PC-9 (cell line): ENCODE measurements at regions not wholly inside any gene's neighbourhood (a gene's known extent, or its start where the extent isn't known, plus 50 kb on each side); places are given as distances from the start of the nearest gene placed in this dataset.
"Not testable (repeated sequence)": the region's sequence is repeated elsewhere in the genome, so short reads cannot be mapped to it uniquely, and the experiment has no call there.

Experiments
- BruUV-seq: library from RNA; stranded (reverse); fragments of 400-500 nt; replicated peaks from 2 replicates; lab custom pipeline; 2021; lab: Mats Ljungman, UMichigan
- CTCF ChIA-PET: fragments of 300-600 bp; sonication (Branson Sonifier 250); formaldehyde crosslinking; loops from one replicate; lab custom pipeline; 2022; ENCODE audit warnings: antibody characterized with exemption; lab: Charles Lee
- POLR2A ChIA-PET: fragments of 300-600 bp; sonication (Branson Sonifier 250); formaldehyde crosslinking; loops from one replicate; lab custom pipeline; 2022; ENCODE audit warnings: antibody characterized with exemption; ENCODE audit not compliant: unreplicated experiment; lab: Charles Lee
- DNase-seq, 2 experiments: peaks; one replicate each; pipeline versions ENCODE4 v3.0.0 to v3.0.0-alpha.2; 2015 to 2022; ENCODE audit warnings: mixed read lengths in 1 of 2
- H2AFZ ChIP-seq: fragments of 200-600 bp; sonication (generic); 2 replicates; pipeline ENCODE4 v1.8.1; 2017; ENCODE audit warnings: antibody characterized with exemption
- H3F3A ChIP-seq: fragments of 200-600 bp; sonication (generic); 2 replicates; pipeline ENCODE4 v1.8.1; 2017; ENCODE audit warnings: antibody characterized with exemption, mild to moderate bottlenecking, low read depth; ENCODE audit not compliant: insufficient read depth
- H3K27ac ChIP-seq: fragments of 200-600 bp; sonication (generic); 2 replicates; pipeline ENCODE4 v1.6.1; 2016; ENCODE audit warnings: mixed run types
- H3K27me3 ChIP-seq: fragments of 200-600 bp; sonication (generic); 2 replicates; pipeline ENCODE4 v1.6.1; 2016; ENCODE audit warnings: low read depth, mixed run types; ENCODE audit not compliant: insufficient read depth
- H3K36me3 ChIP-seq: fragments of 200-600 bp; sonication (generic); 2 replicates; pipeline ENCODE4 v1.6.1; 2016; ENCODE audit warnings: low read depth, mixed run types
- H3K4me1 ChIP-seq: fragments of 200-600 bp; sonication (generic); replicated peaks from 2 replicates; pipeline ENCODE4 v1.6.1; 2016; ENCODE audit warnings: mixed run types; ENCODE audit not compliant: insufficient read depth
- H3K4me2 ChIP-seq: fragments of 200-600 bp; sonication (generic); 2 replicates; pipeline ENCODE4 v1.6.1; 2017; ENCODE audit warnings: mixed run types
- H3K4me3 ChIP-seq: fragments of 200-600 bp; sonication (generic); 2 replicates; pipeline ENCODE4 v1.6.1; 2016; ENCODE audit warnings: mixed run types
- H3K79me2 ChIP-seq: fragments of 200-600 bp; sonication (generic); 2 replicates; pipeline ENCODE4 v1.6.1; 2017; ENCODE audit warnings: low read depth, mixed run types
- H3K9me2 ChIP-seq: fragments of 200-600 bp; sonication (generic); 2 replicates; pipeline ENCODE4 v1.8.1; 2017; ENCODE audit warnings: mild to moderate bottlenecking; ENCODE audit not compliant: insufficient read depth
- H3K9me3 ChIP-seq: fragments of 200-600 bp; sonication (generic); 2 replicates; pipeline ENCODE4 v1.8.1; 2016; ENCODE audit warnings: low read depth; ENCODE audit not compliant: insufficient read depth
- H4K20me1 ChIP-seq: fragments of 200-600 bp; sonication (generic); 2 replicates; pipeline ENCODE4 v1.8.1; 2017; ENCODE audit not compliant: insufficient read depth
- EZH2 ChIP-seq: fragments of 200-600 bp; sonication (generic); IDR thresholded peaks from 2 replicates; pipeline ENCODE4 v1.8.0; 2017; ENCODE audit warnings: antibody characterized with exemption, low read depth
- intact Hi-C: fragments of 100-400 bp; cut with micrococcal nuclease; formaldehyde crosslinking; loops from one replicate; pipeline ENCODE4 v1.10.0; 2022; ENCODE audit not compliant: unreplicated experiment
- TF ChIP-seq, protein P1 (sequence below): fragments of 200-600 bp; sonication (generic); conservative IDR thresholded peaks from 2 replicates; pipeline ENCODE4 v1.6.1; 2017; ENCODE audit warnings: mixed run types, antibody characterized with exemption, mild to moderate bottlenecking, moderate library complexity

- no TSS peak for BruUV-seq
- Histone ChIP-seq H3K36me3 (no peaks in the 10 kb centered on the region), H3K27me3 (no peaks in the 10 kb centered on the region), H3K9me3 (no peaks in the 10 kb centered on the region), H3K79me2 (no peaks in the 10 kb centered on the region), H2AFZ (no peak overlapping the region), H4K20me1 (no peaks in the 10 kb centered on the region), H3K9me2 (no peaks in the 10 kb centered on the region), H3K27ac (no peak overlapping the region), H3K4me1 (peaks cover 8% of the 10 kb centered on the region; the same call in 1 of the 2 replicates), H3F3A (no peaks in the 10 kb centered on the region), H3K4me2 (no peak overlapping the region), H3K4me3 (no peak overlapping the region)
- intact Hi-C loops, result no loop called here
- DNase-seq, result no peak
- ChIA-PET POLR2A (interaction anchor here (0.6 kb wide), 1 partner anchor 502 kb away, joined by 3 read pairs; no protein-coding TSS in a partner anchor), CTCF (no interaction called here)
- TF ChIP-seq EZH2, result no peak
- TF ChIP-seq, protein P1, sequence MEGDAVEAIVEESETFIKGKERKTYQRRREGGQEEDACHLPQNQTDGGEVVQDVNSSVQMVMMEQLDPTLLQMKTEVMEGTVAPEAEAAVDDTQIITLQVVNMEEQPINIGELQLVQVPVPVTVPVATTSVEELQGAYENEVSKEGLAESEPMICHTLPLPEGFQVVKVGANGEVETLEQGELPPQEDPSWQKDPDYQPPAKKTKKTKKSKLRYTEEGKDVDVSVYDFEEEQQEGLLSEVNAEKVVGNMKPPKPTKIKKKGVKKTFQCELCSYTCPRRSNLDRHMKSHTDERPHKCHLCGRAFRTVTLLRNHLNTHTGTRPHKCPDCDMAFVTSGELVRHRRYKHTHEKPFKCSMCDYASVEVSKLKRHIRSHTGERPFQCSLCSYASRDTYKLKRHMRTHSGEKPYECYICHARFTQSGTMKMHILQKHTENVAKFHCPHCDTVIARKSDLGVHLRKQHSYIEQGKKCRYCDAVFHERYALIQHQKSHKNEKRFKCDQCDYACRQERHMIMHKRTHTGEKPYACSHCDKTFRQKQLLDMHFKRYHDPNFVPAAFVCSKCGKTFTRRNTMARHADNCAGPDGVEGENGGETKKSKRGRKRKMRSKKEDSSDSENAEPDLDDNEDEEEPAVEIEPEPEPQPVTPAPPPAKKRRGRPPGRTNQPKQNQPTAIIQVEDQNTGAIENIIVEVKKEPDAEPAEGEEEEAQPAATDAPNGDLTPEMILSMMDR, result no peak
These were observed 197.1 kb upstream of the RASGRP1 start for GRCh38 chr15:38761681-38762080.

DNA sequence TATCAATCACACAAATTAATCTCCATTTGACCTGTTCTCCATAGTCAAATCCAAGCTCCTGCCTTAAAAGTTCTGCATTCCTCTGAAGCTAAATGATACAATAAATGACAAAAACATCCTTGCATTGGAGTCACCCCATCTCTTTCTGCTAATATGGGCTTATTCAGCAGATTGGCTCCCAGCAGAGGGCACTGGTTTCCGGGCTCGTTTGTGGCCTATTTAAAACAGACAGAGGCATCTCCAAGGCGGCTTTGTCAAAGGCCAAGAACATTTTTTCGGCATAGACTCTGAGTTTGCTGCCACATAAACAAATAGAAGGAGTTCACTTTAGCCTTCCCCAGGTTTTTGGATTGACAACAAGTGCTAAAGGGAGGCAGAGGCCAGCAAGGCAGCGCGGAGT, 204.4 kb upstream of the RASGRP1 start:
- POLR2A ChIA-PET, result no interaction called here
- no peak overlapping the region for H3K4me2 ChIP-seq
- no peak overlapping the region for H2AFZ ChIP-seq
- H3K4me3 ChIP-seq, result no peak overlapping the region
- BruUV-seq, result no TSS peak
- H4K20me1 ChIP-seq, result no peaks in the 10 kb centered on the region
- intact Hi-C loops, result no loop called here
- CTCF ChIA-PET, result no interaction called here
- H3K79me2 ChIP-seq, result no peaks in the 10 kb centered on the region
- no peaks in the 10 kb centered on the region for H3K4me1 ChIP-seq
- H3K9me2 ChIP-seq, result no peaks in the 10 kb centered on the region
- H3K27me3 ChIP-seq, result no peaks in the 10 kb centered on the region
- no peaks in the 10 kb centered on the region for H3F3A ChIP-seq
- no peak overlapping the region for H3K27ac ChIP-seq
- H3K36me3 ChIP-seq, result no peaks in the 10 kb centered on the region
- DNase-seq, result no peak
- TF ChIP-seq, protein P1, result no peak; the same call in 1 of the 2 replicates
- no peak for TF ChIP-seq EZH2
- no peaks in the 10 kb centered on the region for H3K9me3 ChIP-seq

GRCh38 chr15:38769492-38769891, 204.9 kb upstream of the RASGRP1 start:
- H3F3A ChIP-seq, result no peaks in the 10 kb centered on the region
- TF ChIP-seq, protein P1, result no peak
- TF ChIP-seq EZH2, result no peak
- H3K4me1 ChIP-seq, result no peaks in the 10 kb centered on the region
- intact Hi-C loops, result no loop called here
- H3K9me3 ChIP-seq, result no peaks in the 10 kb centered on the region
- H4K20me1 ChIP-seq, result no peaks in the 10 kb centered on the region
- no peak overlapping the region for H2AFZ ChIP-seq
- H3K27me3 ChIP-seq, result no peaks in the 10 kb centered on the region
- H3K79me2 ChIP-seq, result no peaks in the 10 kb centered on the region
- POLR2A ChIA-PET, result interaction anchor here (0.7 kb wide), 1 partner anchor 47 kb away, joined by 4 read pairs; no protein-coding TSS in a partner anchor
- CTCF ChIA-PET, result no interaction called here
- no peaks in the 10 kb centered on the region for H3K36me3 ChIP-seq
- no TSS peak for BruUV-seq
- H3K27ac ChIP-seq, result no peak overlapping the region
- no peak overlapping the region for H3K4me2 ChIP-seq
- no peak for DNase-seq
- no peaks in the 10 kb centered on the region for H3K9me2 ChIP-seq
- H3K4me3 ChIP-seq, result no peak overlapping the region

DNA sequence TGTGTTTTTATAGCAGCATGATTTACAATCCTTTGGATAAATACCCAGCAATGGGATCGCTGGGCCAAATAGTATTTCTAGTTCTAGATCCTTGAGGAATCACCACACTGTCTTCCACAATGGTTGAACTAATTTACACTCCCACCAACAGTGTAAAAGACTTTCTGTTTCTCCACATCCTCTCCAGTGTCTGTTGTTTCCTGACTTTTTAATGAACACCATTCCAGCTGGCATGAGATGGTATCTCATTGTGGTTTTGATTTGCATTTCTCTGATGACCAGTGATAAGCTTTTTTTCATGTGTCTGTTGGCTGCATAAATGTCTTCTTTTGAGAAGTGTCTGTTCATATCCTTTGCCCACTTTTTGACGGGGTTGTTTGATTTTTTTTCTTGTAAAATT, 209.5 kb upstream of the RASGRP1 start:
- H3K9me2 ChIP-seq, DNase-seq, CTCF ChIA-PET, H2AFZ ChIP-seq, H3K27ac ChIP-seq, H3K36me3 ChIP-seq, BruUV-seq, POLR2A ChIA-PET, intact Hi-C loops, H4K20me1 ChIP-seq, H3K4me1 ChIP-seq, H3K27me3 ChIP-seq, H3K4me2 ChIP-seq, H3F3A ChIP-seq, H3K4me3 ChIP-seq, H3K9me3 ChIP-seq, H3K79me2 ChIP-seq: not testable (repeated sequence)
